GM19455 (cell line): ENCODE measurements at regions not wholly inside any gene's neighbourhood (a gene's known extent, or its start where the extent isn't known, plus 50 kb on each side); places are given as distances from the start of the nearest gene placed in this dataset.
"Not testable (repeated sequence)": the region's sequence is repeated elsewhere in the genome, so short reads cannot be mapped to it uniquely, and the experiment has no call there.

Source experiments
- ATAC-seq: cut with Tn5 transposase; IDR thresholded peaks from one replicate; pipeline ENCODE4 v1.9.1; 2021; ENCODE audit not compliant: unreplicated experiment

DNA sequence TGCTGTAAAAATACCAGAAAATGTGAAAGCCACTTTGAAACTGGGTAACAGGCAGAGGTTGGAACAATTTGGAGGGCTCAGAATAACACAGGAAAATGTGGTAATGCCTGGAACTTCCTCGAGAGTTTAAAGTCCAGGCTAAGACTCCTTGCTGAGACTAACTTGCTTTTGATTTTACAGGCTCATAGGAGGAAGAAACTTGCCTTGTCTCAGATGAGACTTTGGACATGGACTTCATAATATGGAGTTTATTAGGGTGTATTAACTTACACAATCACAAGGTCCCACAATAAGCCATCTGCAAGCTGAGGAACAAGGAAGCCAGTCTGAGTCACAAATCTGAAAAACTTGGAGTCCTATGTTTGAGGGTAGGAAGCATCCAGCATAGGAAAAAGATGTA lies 293.4 kb upstream of the TMEFF2 start:
- ATAC-seq, result not testable (repeated sequence)

DNA sequence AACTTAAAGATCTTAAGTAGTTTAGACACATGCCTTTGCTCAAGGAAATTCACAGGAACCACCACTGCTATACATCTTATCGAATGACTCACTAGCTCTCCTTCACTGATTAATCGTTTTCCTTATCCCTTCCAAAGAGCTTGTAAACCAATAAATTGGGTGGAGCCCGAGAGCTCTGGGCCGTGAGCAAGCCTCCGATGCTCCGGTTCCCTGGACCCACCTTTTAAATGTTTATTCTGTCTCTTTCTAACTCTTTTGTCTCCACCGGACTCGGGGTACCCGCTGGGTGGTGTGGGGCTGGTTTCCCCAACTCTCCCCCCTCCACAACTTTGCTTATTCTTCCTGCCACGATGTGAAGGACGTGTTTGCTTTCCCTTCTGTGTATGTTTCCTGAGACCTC lies 292.9 kb upstream of the TMEFF2 start:
- ATAC-seq, result no peak

GRCh38 chr2:192484903-192485302 lies 290.2 kb upstream of the TMEFF2 start:
- no peak for ATAC-seq

DNA sequence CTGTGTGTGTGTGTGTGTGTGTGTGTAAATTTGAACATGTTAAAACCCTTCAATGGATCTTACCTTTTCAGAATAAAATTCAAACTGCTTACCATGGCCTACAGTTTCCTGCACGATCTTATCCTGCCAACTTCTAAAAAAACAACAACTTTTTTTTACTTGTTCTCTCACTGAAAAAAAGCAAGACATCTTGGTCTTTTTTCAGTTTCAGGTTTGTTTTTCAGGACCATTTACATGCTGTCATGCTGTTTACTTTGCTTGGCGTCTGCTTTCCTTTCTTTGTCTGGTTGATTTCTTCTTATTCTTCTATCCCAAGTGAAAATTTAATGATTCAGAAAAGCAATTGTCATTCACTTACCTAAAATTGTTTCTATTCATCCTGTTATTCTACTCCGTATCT lies 286.3 kb upstream of the TMEFF2 start:
- no peak for ATAC-seq

DNA sequence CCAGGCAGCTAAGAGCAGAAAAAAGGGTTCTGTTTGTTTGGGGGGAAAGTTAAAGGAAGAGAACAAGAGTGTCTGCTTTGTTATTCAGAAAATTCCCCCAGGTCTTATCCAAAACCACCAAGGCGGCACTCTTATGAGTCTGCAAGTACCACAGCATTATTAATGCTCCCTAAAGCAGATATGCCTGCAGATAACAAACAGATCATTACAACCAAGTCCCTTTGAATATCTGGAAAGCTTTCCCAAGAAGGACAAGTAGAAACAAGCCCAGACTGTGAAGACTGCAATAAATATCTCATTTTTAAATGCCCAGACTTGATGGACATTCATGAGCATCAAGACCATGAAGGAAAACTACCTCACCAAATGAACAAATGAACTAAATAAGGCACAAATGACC lies 278.6 kb upstream of the TMEFF2 start:
- no peak for ATAC-seq

DNA sequence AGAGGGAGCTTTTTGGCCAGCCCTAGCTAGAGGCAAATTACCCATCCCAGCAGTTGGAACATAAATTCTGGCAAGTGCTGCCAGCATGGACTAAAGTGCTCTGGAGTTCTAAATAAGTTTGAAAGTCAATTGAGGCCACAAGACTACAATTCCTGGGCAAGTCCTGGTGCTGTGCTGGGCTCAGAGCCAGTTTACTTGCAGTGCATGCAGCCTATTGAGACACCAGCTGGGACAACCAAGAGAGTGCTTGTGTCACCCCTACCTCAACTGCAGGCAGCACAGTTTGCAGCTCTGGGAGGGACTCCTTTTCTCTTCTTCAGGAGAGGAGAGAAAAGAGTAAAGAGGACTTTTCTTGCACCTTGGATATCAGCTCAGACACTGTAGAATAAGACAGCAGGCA lies 277.2 kb upstream of the TMEFF2 start:
- no peak for ATAC-seq

- no peak for ATAC-seq
Measured at GRCh38 chr2:192469612-192470011, 274.9 kb upstream of the TMEFF2 start.

- ATAC-seq, result no peak
Measured at GRCh38 chr2:192467953-192468660, 273.4 kb upstream of the TMEFF2 start.

- no peak for ATAC-seq
Measured at GRCh38 chr2:192465141-192465540, 270.4 kb upstream of the TMEFF2 start.

DNA sequence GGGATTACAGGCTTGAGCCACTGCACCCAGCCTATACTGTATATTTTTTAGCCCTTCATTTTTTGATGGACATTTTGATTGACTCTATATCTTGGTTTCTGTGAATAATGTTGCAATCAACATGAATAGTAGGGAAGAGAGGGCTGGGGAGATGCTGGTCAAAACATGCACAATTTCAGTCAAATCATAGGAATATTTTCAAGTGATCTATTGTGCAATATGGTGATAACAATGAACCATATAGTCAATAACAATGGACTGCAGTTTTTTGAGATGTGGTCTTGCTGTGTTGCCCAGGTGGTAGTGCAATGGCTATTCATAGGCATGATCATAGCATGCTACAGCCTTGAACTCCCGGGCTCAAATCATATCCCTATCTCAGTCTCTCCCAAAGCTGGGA lies 264.7 kb upstream of the TMEFF2 start:
- ATAC-seq, result no peak

- no peak for ATAC-seq
Measured at GRCh38 chr2:192448881-192449280, 254.1 kb upstream of the TMEFF2 start.

DNA sequence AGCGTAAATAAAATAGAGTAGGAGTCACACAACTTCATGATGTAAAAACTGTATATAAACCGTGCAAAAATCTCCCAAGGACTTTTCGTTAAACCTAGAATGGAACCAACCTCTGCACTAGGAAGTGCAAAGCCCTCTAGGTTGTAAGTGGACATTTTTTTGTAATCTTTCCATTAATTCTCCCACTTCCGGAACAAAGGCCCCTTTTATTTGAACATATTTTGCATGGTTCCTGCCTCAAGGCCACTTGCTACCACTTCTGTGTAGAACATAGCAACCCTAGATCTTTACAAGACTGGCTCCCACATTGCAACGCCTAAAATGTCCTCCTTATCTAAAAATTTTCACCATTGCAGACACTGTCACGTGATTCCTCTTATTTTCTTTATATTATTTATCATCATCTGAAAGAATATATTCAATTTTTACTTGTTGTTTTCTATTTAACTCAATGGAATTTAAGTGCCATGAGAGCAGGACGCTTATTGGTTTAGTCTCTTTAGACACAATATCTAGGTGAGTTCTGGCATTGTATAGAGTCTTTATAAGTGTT lies 249.6 kb upstream of the TMEFF2 start:
- ATAC-seq, result no peak

DNA sequence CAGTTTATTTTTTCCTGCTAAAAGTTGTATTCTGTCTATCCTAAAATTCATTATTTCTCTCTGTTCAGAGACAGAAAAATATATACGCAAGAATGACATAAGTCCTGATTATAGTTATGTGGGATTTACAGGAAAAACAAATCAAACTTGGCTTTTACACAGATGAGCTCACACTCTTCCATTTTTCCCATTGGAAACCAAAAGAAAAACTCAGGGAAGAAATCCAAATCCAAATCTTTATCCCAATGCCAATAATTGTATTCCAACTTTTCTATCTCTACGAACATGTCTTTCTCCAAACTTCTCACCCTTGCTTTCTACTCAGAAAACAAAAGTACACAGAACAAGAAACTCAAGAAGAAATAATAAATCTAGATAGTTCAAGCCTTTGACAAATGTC lies 249.1 kb upstream of the TMEFF2 start:
- no peak for ATAC-seq

GRCh38 chr2:192438239-192438638 lies 243.5 kb upstream of the TMEFF2 start:
- ATAC-seq, result no peak

DNA sequence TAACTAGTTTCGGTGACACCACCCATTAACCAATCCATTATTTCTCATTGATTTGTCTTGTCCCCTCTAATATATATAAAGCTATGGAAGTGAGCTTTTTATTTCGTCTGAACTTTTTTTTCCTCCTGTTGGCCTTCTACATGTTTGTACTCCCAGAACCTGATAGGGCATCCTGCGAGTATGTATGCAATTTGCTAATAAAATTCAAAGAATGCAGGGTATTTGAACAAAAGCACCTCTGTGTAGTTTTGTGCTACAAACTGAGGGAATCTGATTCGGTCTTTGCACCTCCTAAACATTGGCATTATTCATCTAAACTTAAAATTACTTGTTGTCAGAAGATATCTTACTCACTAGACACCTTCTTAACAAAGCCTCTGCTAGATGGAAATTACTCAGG lies 242.9 kb upstream of the TMEFF2 start:
- no peak for ATAC-seq

- ATAC-seq, result no peak
Measured at GRCh38 chr2:192424243-192424642, 229.5 kb upstream of the TMEFF2 start.

GRCh38 chr2:192419786-192420185 lies 225.1 kb upstream of the TMEFF2 start:
- no peak for ATAC-seq

DNA sequence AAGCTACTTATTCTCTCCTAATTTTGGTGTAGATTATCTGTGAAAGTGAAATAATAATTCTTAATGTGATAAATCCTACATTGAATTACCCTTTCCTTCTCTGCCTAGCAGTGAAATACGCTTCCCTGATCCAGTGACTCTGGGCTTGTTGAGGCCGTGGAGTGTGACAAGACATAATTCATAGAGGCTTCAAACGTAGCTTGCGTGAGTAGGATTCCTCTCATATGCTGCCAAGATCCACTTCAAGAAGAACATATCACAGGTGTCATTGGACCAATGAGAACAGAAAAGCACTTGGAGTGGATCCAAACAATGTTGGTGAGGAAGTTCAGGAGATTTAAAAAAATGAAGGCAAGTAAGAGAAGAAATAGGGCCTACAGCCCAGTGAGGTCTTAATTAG lies 221.3 kb upstream of the TMEFF2 start:
- ATAC-seq, result no peak

GRCh38 chr2:192414794-192415193 lies 220.1 kb upstream of the TMEFF2 start:
- ATAC-seq, result no peak

GRCh38 chr2:192413812-192414681 lies 219.3 kb upstream of the TMEFF2 start:
- ATAC-seq, result no peak

- ATAC-seq, result not testable (repeated sequence)
Measured at GRCh38 chr2:192412866-192413265, 218.1 kb upstream of the TMEFF2 start.

DNA sequence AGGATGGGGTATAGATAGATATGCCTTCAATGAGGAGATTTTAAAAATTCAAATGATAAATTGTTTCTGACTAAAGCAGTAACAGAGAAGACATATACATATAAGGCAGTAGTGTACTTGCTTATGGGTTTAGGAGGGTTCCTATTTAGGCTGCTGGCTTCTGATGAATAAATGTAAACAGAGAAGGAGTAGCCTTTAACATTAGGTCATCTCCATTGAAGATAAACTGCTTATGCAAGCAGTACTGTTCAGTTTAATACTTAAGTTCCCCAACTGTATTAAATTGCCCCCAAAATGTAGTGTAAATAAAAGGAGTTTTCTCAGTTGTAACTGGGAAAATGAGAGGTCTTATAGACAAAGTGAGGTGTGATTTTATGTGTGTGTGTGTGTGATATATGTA lies 217.7 kb upstream of the TMEFF2 start:
- ATAC-seq, result no peak
